ENCODE measurements at regions not wholly inside any gene's neighbourhood (a gene's known extent, or its start where the extent isn't known, plus 50 kb on each side); places are given as distances from the start of the nearest gene placed in this dataset.

DNA sequence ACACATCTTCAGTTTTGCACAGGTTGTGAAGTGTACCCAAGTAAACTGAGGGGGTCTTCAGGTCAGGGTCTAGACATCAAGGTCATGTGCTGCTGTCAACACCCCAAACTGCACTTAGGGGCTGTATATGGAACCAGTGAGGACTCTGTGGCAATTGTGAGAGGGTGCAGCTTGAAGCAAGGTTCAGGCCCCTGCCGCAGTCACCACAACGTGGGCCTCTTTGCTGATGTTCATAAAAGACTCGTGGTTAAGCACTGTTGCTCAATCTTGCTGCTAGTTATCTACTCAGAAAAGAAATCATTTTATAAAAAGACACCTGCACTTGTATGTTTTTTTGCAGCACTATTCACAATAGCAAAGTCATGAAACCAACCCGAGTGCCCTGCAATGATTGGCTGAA, 907.4 kb downstream of the UQCRFS1 start:
- no peaks in the 10 kb centered on the region for H3K23me2 ChIP-seq (ENCODE audit: insufficient read length, low read depth, low read length, poor library complexity, severe bottlenecking)
- no peaks in the 10 kb centered on the region for H3K4me1 ChIP-seq (ENCODE audit: insufficient read depth, low read length)
- H2BK12ac ChIP-seq (ENCODE audit: insufficient read length, low read depth, low read length) = no peak overlapping the region
- H3K9ac ChIP-seq (ENCODE audit: extremely low read depth, insufficient read length, low read length) = no peak overlapping the region
- no peak overlapping the region for H3K56ac ChIP-seq (ENCODE audit: insufficient read length, low read depth, low read length)
- H3K4ac ChIP-seq (ENCODE audit: low read depth, low read length) = no peak overlapping the region
- TF ChIP-seq, protein P1, sequence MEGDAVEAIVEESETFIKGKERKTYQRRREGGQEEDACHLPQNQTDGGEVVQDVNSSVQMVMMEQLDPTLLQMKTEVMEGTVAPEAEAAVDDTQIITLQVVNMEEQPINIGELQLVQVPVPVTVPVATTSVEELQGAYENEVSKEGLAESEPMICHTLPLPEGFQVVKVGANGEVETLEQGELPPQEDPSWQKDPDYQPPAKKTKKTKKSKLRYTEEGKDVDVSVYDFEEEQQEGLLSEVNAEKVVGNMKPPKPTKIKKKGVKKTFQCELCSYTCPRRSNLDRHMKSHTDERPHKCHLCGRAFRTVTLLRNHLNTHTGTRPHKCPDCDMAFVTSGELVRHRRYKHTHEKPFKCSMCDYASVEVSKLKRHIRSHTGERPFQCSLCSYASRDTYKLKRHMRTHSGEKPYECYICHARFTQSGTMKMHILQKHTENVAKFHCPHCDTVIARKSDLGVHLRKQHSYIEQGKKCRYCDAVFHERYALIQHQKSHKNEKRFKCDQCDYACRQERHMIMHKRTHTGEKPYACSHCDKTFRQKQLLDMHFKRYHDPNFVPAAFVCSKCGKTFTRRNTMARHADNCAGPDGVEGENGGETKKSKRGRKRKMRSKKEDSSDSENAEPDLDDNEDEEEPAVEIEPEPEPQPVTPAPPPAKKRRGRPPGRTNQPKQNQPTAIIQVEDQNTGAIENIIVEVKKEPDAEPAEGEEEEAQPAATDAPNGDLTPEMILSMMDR (conservative IDR thresholded peaks at IDR 0.05) = no peak
- H3K23ac ChIP-seq (ENCODE audit: insufficient read length, low read depth, low read length) = no peak overlapping the region
- H3K27me3 ChIP-seq (ENCODE audit: insufficient read depth, low read length) = no peaks in the 10 kb centered on the region
- H3K79me2 ChIP-seq (ENCODE audit: insufficient read depth, low read length) = no peaks in the 10 kb centered on the region
- Mint-ChIP-seq H3K27me3 (ENCODE audit: low read depth) (peaks cover 3% of the 10 kb centered on the region), H3K4me1 (peaks cover 3 to 9% of the 10 kb centered on the region in 2 experiments; a peak in 2 of 4 replicates), H3K27ac (no peak overlapping the region), H3K4me3 (no peak overlapping the region), H3K9me3 (no peaks in the 10 kb centered on the region; a peak in 1 of 5 replicates), H3K36me3 (ENCODE audit: insufficient read depth in 1 of 3, low read depth in 3 of 3) (no peaks in the 10 kb centered on the region; a peak in 2 of 7 replicates)
- H2BK5ac ChIP-seq (ENCODE audit: insufficient read length, low read length) = no peak overlapping the region
- H2BK15ac ChIP-seq (ENCODE audit: low read depth, low read length) = no peak overlapping the region
- H4K8ac ChIP-seq (replicated peaks; ENCODE audit: insufficient read length, low read depth, low read length) = no peak overlapping the region
- DNase-seq = no peak
- no peak overlapping the region for H3K18ac ChIP-seq (ENCODE audit: insufficient read length, low read depth, low read length)
- no peaks in the 10 kb centered on the region for H4K20me1 ChIP-seq (ENCODE audit: control insufficient read depth, insufficient read depth, insufficient read length)
- no peak overlapping the region for H2AFZ ChIP-seq (ENCODE audit: low read length)
- H2BK120ac ChIP-seq (ENCODE audit: low read depth, low read length, poor library complexity, severe bottlenecking) = no peak overlapping the region
- H2AK5ac ChIP-seq (ENCODE audit: insufficient read length, low read length) = no peak overlapping the region
- H3K14ac ChIP-seq (ENCODE audit: insufficient read depth, low read length) = no peak overlapping the region
- no CpG with 5 or more reads among the region's 4 CpGs for WGBS (ENCODE audit: extremely low coverage, insufficient read length, low lambda C conversion rate)
- H3T11ph ChIP-seq (ENCODE audit: low read length) = no peak overlapping the region
- H2BK20ac ChIP-seq (ENCODE audit: low read depth, low read length, poor library complexity, severe bottlenecking) = no peak overlapping the region
- H3K9me3 ChIP-seq (ENCODE audit: control insufficient read depth, low read depth, low read length) = no peaks in the 10 kb centered on the region
- no peak overlapping the region for H3K27ac ChIP-seq (ENCODE audit: insufficient read length, low read depth, low read length)
- H4K5ac ChIP-seq (ENCODE audit: insufficient read length, low read depth, low read length) = no peak overlapping the region
- no peaks in the 10 kb centered on the region for H3K79me1 ChIP-seq (ENCODE audit: insufficient read depth, low read depth, low read length, poor library complexity, severe bottlenecking)
- H4K91ac ChIP-seq (ENCODE audit: insufficient read length, low read depth, low read length) = no peak overlapping the region
- H3K4me2 ChIP-seq (ENCODE audit: insufficient read depth, insufficient read length, low read length) = no peak overlapping the region
